ENCODE measurements at regions not wholly inside any gene's neighbourhood (a gene's known extent, or its start where the extent isn't known, plus 50 kb on each side); places are given as distances from the start of the nearest gene placed in this dataset.

- Histone ChIP-seq H3K9ac (ENCODE audit: extremely low read depth, insufficient read length, low read length) (no peak overlapping the region), H3K4ac (ENCODE audit: low read depth, low read length) (no peak overlapping the region), H3K23me2 (ENCODE audit: insufficient read length, low read depth, low read length, poor library complexity, severe bottlenecking) (no peaks in the 10 kb centered on the region), H2BK5ac (ENCODE audit: insufficient read length, low read length) (no peak overlapping the region), H3K79me2 (ENCODE audit: insufficient read depth, low read length) (no peaks in the 10 kb centered on the region), H3K79me1 (ENCODE audit: insufficient read depth, low read depth, low read length, poor library complexity, severe bottlenecking) (no peaks in the 10 kb centered on the region), H2BK15ac (ENCODE audit: low read depth, low read length) (no peak overlapping the region), H3K4me1 (ENCODE audit: insufficient read depth, low read length) (no peaks in the 10 kb centered on the region), H4K8ac (replicated peaks; ENCODE audit: insufficient read length, low read depth, low read length) (no peak overlapping the region), H3K4me2 (ENCODE audit: insufficient read depth, insufficient read length, low read length) (no peak overlapping the region), H3T11ph (ENCODE audit: low read length) (no peak overlapping the region), H2BK12ac (ENCODE audit: insufficient read length, low read depth, low read length) (no peak overlapping the region), H4K20me1 (ENCODE audit: control insufficient read depth, insufficient read depth, insufficient read length) (no peaks in the 10 kb centered on the region), H3K18ac (ENCODE audit: insufficient read length, low read depth, low read length) (no peak overlapping the region), H3K23ac (ENCODE audit: insufficient read length, low read depth, low read length) (no peak overlapping the region), H4K91ac (ENCODE audit: insufficient read length, low read depth, low read length) (no peak overlapping the region), H2AFZ (ENCODE audit: low read length) (no peak overlapping the region), H2BK120ac (ENCODE audit: low read depth, low read length, poor library complexity, severe bottlenecking) (no peak overlapping the region), H3K14ac (ENCODE audit: insufficient read depth, low read length) (no peak overlapping the region), H2AK5ac (ENCODE audit: insufficient read length, low read length) (no peak overlapping the region), H3K27me3 (ENCODE audit: insufficient read depth, low read length) (no peaks in the 10 kb centered on the region), H3K56ac (ENCODE audit: insufficient read length, low read depth, low read length) (no peak overlapping the region), H2BK20ac (ENCODE audit: low read depth, low read length, poor library complexity, severe bottlenecking) (no peak overlapping the region), H3K27ac (ENCODE audit: insufficient read length, low read depth, low read length) (no peak overlapping the region), H4K5ac (ENCODE audit: insufficient read length, low read depth, low read length) (no peak overlapping the region), H3K9me3 (ENCODE audit: control insufficient read depth, low read depth, low read length) (no peaks in the 10 kb centered on the region)
- no peaks in the 10 kb centered on the region for H3K36me3 Mint-ChIP-seq (ENCODE audit: insufficient read depth in 1 of 3, low read depth in 3 of 3)
- no peaks in the 10 kb centered on the region for H3K9me3 Mint-ChIP-seq
- H3K27ac Mint-ChIP-seq: no peak overlapping the region
- no peak overlapping the region for H3K4me3 Mint-ChIP-seq
- H3K27me3 Mint-ChIP-seq (ENCODE audit: low read depth): no peaks in the 10 kb centered on the region; the same call in 1 of the 2 replicates
- TF ChIP-seq, protein P1, sequence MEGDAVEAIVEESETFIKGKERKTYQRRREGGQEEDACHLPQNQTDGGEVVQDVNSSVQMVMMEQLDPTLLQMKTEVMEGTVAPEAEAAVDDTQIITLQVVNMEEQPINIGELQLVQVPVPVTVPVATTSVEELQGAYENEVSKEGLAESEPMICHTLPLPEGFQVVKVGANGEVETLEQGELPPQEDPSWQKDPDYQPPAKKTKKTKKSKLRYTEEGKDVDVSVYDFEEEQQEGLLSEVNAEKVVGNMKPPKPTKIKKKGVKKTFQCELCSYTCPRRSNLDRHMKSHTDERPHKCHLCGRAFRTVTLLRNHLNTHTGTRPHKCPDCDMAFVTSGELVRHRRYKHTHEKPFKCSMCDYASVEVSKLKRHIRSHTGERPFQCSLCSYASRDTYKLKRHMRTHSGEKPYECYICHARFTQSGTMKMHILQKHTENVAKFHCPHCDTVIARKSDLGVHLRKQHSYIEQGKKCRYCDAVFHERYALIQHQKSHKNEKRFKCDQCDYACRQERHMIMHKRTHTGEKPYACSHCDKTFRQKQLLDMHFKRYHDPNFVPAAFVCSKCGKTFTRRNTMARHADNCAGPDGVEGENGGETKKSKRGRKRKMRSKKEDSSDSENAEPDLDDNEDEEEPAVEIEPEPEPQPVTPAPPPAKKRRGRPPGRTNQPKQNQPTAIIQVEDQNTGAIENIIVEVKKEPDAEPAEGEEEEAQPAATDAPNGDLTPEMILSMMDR (conservative IDR thresholded peaks at IDR 0.05): no peak
- no peak for DNase-seq
- H3K4me1 Mint-ChIP-seq: peaks cover 0 to 5% of the 10 kb centered on the region in 2 experiments; a peak in 1 of 4 replicates
Observed at GRCh38 chr6:86122086-86122485, 479.4 kb upstream of the SYNCRIP start.
